ENCODE measurements at regions not wholly inside any gene's neighbourhood (a gene's known extent, or its start where the extent isn't known, plus 50 kb on each side); places are given as distances from the start of the nearest gene placed in this dataset.
"Not testable (repeated sequence)": the region's sequence is repeated elsewhere in the genome, so short reads cannot be mapped to it uniquely, and the experiment has no call there.

DNA sequence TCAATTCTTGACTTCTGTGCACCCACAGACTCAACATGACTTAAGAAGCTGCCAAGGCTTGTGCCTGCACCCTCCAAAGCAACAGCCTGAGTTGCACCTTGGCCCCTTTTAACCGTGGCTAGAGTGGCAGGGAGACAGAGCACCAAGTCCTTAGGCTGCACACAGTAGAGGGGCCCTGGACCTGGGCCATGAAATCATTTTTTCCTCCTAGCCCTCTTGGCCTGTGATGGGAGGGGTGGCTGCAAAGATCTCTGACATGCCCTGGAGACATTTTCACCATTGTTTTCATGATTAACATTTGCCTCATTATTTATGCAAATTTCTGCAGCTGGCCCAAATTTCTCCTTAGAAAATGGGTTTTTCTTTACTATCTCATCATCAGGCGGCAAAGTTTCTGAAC lies 836.8 kb downstream of the ZPLD1 start:
- Histone ChIP-seq H3K9me2 (replicated peaks; ENCODE audit: insufficient read depth, low read length) (no peaks in the 10 kb centered on the region), H3K27me3 (replicated peaks; ENCODE audit: insufficient read depth, low read length) (no peaks in the 10 kb centered on the region), H3K36me3 (replicated peaks; ENCODE audit: insufficient read depth, low read length) (no peaks in the 10 kb centered on the region), H3K4me2 (ENCODE audit: low read depth, low read length) (no peak overlapping the region), H3K79me2 (ENCODE audit: low read length) (no peaks in the 10 kb centered on the region), H4K20me1 (ENCODE audit: insufficient read depth, low read length) (no peaks in the 10 kb centered on the region), H3F3A (ENCODE audit: insufficient read depth, low read length) (no peaks in the 10 kb centered on the region), H3K4me1 (ENCODE audit: low read length) (no peaks in the 10 kb centered on the region), H3K9me3 (replicated peaks; ENCODE audit: insufficient read depth, low read length) (no peaks in the 10 kb centered on the region), H3K4me3 (ENCODE audit: low read length) (no peak overlapping the region), H2AFZ (ENCODE audit: low read length) (no peak overlapping the region), H3K9ac (ENCODE audit: low read length) (no peak overlapping the region), H3K27ac (ENCODE audit: low read length) (no peak overlapping the region)
- TF ChIP-seq EZH2phosphoT487 (IDR thresholded peaks at IDR 0.05; ENCODE audit: low read length) (no peak), EZH2 (optimal IDR thresholded peaks at IDR 0.05; ENCODE audit: low read depth, low read length) (no peak)
- TF ChIP-seq, protein P1, sequence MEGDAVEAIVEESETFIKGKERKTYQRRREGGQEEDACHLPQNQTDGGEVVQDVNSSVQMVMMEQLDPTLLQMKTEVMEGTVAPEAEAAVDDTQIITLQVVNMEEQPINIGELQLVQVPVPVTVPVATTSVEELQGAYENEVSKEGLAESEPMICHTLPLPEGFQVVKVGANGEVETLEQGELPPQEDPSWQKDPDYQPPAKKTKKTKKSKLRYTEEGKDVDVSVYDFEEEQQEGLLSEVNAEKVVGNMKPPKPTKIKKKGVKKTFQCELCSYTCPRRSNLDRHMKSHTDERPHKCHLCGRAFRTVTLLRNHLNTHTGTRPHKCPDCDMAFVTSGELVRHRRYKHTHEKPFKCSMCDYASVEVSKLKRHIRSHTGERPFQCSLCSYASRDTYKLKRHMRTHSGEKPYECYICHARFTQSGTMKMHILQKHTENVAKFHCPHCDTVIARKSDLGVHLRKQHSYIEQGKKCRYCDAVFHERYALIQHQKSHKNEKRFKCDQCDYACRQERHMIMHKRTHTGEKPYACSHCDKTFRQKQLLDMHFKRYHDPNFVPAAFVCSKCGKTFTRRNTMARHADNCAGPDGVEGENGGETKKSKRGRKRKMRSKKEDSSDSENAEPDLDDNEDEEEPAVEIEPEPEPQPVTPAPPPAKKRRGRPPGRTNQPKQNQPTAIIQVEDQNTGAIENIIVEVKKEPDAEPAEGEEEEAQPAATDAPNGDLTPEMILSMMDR (IDR thresholded peaks at IDR 0.05; ENCODE audit: low read length) = no peak
- DNase-seq = no peak

GRCh38 chr3:103295974-103296570 lies 861.3 kb downstream of the ZPLD1 start:
- Histone ChIP-seq H3K4me3 (ENCODE audit: low read length) (no peak overlapping the region), H3K27me3 (replicated peaks; ENCODE audit: insufficient read depth, low read length) (no peaks in the 10 kb centered on the region), H3K9me3 (replicated peaks; ENCODE audit: insufficient read depth, low read length) (no peaks in the 10 kb centered on the region), H3K27ac (ENCODE audit: low read length) (no peak overlapping the region), H3K4me2 (ENCODE audit: low read depth, low read length) (no peak overlapping the region), H3F3A (ENCODE audit: insufficient read depth, low read length) (no peaks in the 10 kb centered on the region), H3K9me2 (replicated peaks; ENCODE audit: insufficient read depth, low read length) (no peaks in the 10 kb centered on the region), H3K9ac (ENCODE audit: low read length) (no peak overlapping the region), H3K79me2 (ENCODE audit: low read length) (no peaks in the 10 kb centered on the region), H3K4me1 (ENCODE audit: low read length) (no peaks in the 10 kb centered on the region), H4K20me1 (ENCODE audit: insufficient read depth, low read length) (no peaks in the 10 kb centered on the region), H3K36me3 (replicated peaks; ENCODE audit: insufficient read depth, low read length) (no peaks in the 10 kb centered on the region), H2AFZ (ENCODE audit: low read length) (no peak overlapping the region)
- DNase-seq = peak; percentile 39
- TF ChIP-seq EZH2 (optimal IDR thresholded peaks at IDR 0.05; ENCODE audit: low read depth, low read length) (no peak), EZH2phosphoT487 (IDR thresholded peaks at IDR 0.05; ENCODE audit: low read length) (no peak)
- TF ChIP-seq, protein P1 (IDR thresholded peaks at IDR 0.05; ENCODE audit: low read length) = peak; percentile 40

DNA sequence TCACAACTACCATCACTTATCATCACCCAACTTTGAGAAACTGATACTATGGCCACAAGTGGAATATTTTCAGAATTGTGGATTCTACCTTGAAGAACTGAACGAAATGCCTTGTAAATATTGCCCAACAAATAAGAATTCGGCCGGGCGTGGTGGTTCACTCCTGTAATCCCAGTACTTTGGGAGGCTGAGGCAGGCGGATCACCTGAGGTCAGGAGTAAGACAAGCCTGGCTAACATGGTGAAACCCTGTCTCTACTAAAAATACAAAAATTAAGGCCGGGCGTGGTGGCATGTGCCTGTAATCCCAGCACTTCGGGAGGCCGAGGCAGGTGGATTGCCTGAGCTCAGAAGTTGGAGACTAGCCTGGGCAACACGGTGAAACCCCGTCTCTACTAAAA lies 862.7 kb downstream of the ZPLD1 start:
- not testable (repeated sequence) for DNase-seq; H2AFZ ChIP-seq (ENCODE audit: low read length); H4K20me1 ChIP-seq (ENCODE audit: insufficient read depth, low read length); H3K79me2 ChIP-seq (ENCODE audit: low read length); H3K36me3 ChIP-seq (replicated peaks; ENCODE audit: insufficient read depth, low read length); H3K9me2 ChIP-seq (replicated peaks; ENCODE audit: insufficient read depth, low read length); H3K27ac ChIP-seq (ENCODE audit: low read length); H3K4me2 ChIP-seq (ENCODE audit: low read depth, low read length); H3K9me3 ChIP-seq (replicated peaks; ENCODE audit: insufficient read depth, low read length); H3K4me1 ChIP-seq (ENCODE audit: low read length); H3K4me3 ChIP-seq (ENCODE audit: low read length); H3K9ac ChIP-seq (ENCODE audit: low read length); H3K27me3 ChIP-seq (replicated peaks; ENCODE audit: insufficient read depth, low read length); H3F3A ChIP-seq (ENCODE audit: insufficient read depth, low read length)

DNA sequence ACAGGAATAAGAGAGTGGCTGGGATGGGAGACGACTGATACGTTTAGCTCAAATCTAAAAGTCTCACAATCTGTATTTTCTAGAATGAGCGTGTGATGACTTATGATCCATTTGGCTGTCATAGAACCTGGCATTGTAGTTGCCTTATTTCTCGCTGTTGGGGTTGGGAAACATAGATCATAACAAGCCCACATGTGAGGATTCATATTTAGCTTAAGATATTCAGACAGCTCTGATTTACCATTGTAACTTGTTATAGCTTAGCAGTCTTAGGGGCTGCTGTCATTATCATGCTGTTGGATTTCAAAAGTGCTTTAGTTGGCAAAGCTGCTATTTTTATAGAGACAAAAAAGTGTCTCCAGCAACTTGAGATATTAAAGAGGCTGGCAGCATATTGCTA lies 871.3 kb downstream of the ZPLD1 start:
- Histone ChIP-seq H3K4me2 (ENCODE audit: low read depth, low read length) (no peak overlapping the region), H3K79me2 (ENCODE audit: low read length) (no peaks in the 10 kb centered on the region), H3K36me3 (replicated peaks; ENCODE audit: insufficient read depth, low read length) (no peaks in the 10 kb centered on the region), H3K9me2 (replicated peaks; ENCODE audit: insufficient read depth, low read length) (no peaks in the 10 kb centered on the region), H3K4me1 (ENCODE audit: low read length) (no peaks in the 10 kb centered on the region), H3K9ac (ENCODE audit: low read length) (no peak overlapping the region), H3F3A (ENCODE audit: insufficient read depth, low read length) (no peaks in the 10 kb centered on the region), H3K4me3 (ENCODE audit: low read length) (no peak overlapping the region), H4K20me1 (ENCODE audit: insufficient read depth, low read length) (no peaks in the 10 kb centered on the region), H3K27ac (ENCODE audit: low read length) (no peak overlapping the region), H3K9me3 (replicated peaks; ENCODE audit: insufficient read depth, low read length) (no peaks in the 10 kb centered on the region), H3K27me3 (replicated peaks; ENCODE audit: insufficient read depth, low read length) (no peaks in the 10 kb centered on the region), H2AFZ (ENCODE audit: low read length) (no peak overlapping the region)
- no peak for TF ChIP-seq EZH2 (optimal IDR thresholded peaks at IDR 0.05; ENCODE audit: low read depth, low read length)
- TF ChIP-seq, protein P1 (IDR thresholded peaks at IDR 0.05; ENCODE audit: low read length) = no peak
- no peak for TF ChIP-seq EZH2phosphoT487 (IDR thresholded peaks at IDR 0.05; ENCODE audit: low read length)
- DNase-seq = no peak

Data from MM.1S (cell line).